Lower leg skin (tissue), 4 donors: ENCODE measurements at regions not wholly inside any gene's neighbourhood (a gene's known extent, or its start where the extent isn't known, plus 50 kb on each side); places are given as distances from the start of the nearest gene placed in this dataset.

Experiments used
- DNase-seq, 2 donors: peaks; one replicate each; pipeline ENCODE4 v3.0.0-alpha.2; 2019; ENCODE audit warnings: low spot score in 2 of 2
- H3K4me3 ChIP-seq: fragments of 200-600 bp; sonication (generic); 2 replicates; pipeline ENCODE4 v1.5.1; 2017; ENCODE audit warnings: mild to moderate bottlenecking, low read depth; ENCODE audit not compliant: poor library complexity, severe bottlenecking
- POLR2A ChIP-seq, 2 donors: fragments of 450-650 bp; IDR thresholded peaks; one replicate each; pipeline ENCODE4 v1.6.1; 2016 to 2017; ENCODE audit warnings: antibody characterized with exemption in 2 of 2, mild to moderate bottlenecking in 1 of 2, moderate library complexity in 1 of 2
- WGBS, 2 donors: methylation state at CpG; one replicate each; pipeline ENCODE4 v1.1.5; 2018; 5-methylcytosine and 5-hydroxymethylcytosine counted together
- intact Hi-C: fragments of 100-400 bp; cut with DNase I; formaldehyde crosslinking; loops from one replicate; pipeline ENCODE4 v1.15.0; 2023; ENCODE audit warnings: low total_unique reads
- TF ChIP-seq, protein P1 (sequence below), 3 donors: fragments of 450-650 bp; IDR thresholded peaks; one replicate each; pipeline ENCODE4 v1.5.1; 2016; ENCODE audit warnings: antibody characterized with exemption in 3 of 3, mild to moderate bottlenecking in 3 of 3, moderate library complexity in 2 of 3

DNA sequence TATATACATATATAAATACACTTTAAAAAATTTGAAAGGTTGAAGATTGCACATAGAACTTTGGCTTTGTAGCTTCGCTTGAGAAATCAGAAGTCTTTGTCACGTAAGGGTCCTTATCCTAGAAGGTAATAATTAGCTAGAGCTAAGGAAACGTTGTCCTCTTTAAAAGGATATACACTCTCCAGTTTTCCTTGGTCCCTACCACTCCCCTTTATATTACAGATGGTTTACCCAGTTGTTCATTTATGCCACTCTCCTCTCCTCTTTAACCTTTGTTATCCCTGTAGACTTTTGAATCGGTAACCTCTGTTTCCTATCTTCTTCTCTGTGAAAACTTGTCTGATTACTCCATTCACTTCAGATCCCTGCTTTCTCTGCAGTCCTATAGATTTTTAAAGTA is 1101.0 kb upstream of the SEMA6A start:
- WGBS, 2 donors: 91% methylated on average over 4 of the region's 4 CpGs
- DNase-seq: no peak
- TF ChIP-seq POLR2A (IDR thresholded peaks at IDR 0.05): no peak
- TF ChIP-seq, protein P1, sequence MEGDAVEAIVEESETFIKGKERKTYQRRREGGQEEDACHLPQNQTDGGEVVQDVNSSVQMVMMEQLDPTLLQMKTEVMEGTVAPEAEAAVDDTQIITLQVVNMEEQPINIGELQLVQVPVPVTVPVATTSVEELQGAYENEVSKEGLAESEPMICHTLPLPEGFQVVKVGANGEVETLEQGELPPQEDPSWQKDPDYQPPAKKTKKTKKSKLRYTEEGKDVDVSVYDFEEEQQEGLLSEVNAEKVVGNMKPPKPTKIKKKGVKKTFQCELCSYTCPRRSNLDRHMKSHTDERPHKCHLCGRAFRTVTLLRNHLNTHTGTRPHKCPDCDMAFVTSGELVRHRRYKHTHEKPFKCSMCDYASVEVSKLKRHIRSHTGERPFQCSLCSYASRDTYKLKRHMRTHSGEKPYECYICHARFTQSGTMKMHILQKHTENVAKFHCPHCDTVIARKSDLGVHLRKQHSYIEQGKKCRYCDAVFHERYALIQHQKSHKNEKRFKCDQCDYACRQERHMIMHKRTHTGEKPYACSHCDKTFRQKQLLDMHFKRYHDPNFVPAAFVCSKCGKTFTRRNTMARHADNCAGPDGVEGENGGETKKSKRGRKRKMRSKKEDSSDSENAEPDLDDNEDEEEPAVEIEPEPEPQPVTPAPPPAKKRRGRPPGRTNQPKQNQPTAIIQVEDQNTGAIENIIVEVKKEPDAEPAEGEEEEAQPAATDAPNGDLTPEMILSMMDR (IDR thresholded peaks at IDR 0.05): no peak

DNA sequence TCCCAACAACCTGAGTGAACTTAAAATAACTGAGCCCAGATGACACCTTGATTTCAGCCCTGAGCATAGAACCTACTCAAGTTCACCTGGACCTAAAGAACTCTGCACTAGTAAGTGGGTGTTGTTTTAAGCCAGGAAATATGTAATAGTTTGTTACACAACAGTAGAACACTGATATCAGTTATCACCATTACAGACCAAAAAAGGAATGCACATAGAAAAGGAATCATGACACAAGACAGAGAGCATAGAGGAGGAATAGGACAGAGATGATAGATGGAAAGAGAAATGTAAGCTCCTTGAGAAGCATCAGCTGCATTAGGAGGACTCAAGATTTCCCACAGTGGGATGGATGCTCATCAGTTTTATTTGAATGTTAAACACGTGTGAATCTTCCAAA is 1096.9 kb upstream of the SEMA6A start:
- H3K4me3 ChIP-seq: no peak overlapping the region
- DNase-seq: no peak
- WGBS, 2 donors: 84 to 90% methylated on average over 1 of the region's 1 CpG
- intact Hi-C loops: no loop called here
- TF ChIP-seq POLR2A (IDR thresholded peaks at IDR 0.05): no peak
- TF ChIP-seq, protein P1 (IDR thresholded peaks at IDR 0.05): no peak

More for the DNA sequence above, 1101.0 kb upstream of the SEMA6A start:
- no peak overlapping the region for H3K4me3 ChIP-seq
- intact Hi-C loops: no loop called here

DNA sequence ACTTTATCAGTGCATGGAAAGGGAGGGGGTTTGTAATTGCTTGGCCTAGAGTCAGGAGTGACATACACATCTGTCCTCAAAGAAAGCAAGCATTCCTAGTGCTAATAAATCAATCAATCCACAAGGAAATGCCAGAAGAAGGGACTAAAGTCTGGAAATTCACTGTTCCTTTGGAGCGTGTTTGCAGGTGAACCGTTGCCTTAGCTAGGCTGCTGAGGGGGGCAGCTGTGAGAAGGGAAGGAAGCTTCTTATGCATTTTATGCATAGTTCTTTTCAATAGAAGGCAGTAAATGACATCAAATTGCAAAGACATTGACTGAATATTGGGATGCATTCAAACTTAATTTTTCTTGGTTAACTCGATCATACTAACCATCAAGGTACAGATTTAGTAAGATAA is 1092.5 kb upstream of the SEMA6A start:
- intact Hi-C loops: no loop called here
- TF ChIP-seq, protein P1 (IDR thresholded peaks at IDR 0.05): no peak
- TF ChIP-seq POLR2A (IDR thresholded peaks at IDR 0.05): no peak
- no peak overlapping the region for H3K4me3 ChIP-seq
- WGBS, 2 donors: 74 to 81% methylated on average over 3 of the region's 3 CpGs
- DNase-seq: no peak

DNA sequence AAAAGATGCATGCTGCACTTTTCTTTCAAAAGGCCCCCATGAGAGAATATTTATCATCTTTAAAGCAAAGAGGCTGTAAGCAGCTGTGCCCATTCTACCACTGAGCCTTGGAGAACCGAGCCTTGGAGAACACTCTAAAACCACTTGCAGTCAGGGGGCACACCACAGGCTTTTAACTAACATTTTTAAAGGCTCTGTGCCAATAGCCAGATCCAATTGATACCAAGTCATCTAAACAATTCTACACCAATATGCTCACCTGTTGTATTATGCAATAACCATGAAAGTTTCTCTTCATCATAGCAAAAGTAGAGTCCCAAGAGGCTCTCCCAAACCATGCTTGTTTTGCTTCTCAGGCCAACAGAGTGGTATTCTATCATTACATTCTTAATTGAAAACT is 1090.5 kb upstream of the SEMA6A start:
- TF ChIP-seq, protein P1 (IDR thresholded peaks at IDR 0.05): no peak
- no peak for TF ChIP-seq POLR2A (IDR thresholded peaks at IDR 0.05)
- DNase-seq: no peak
- H3K4me3 ChIP-seq: no peak overlapping the region
- WGBS, 2 donors: 61 to 75% methylated on average over 1 of the region's 1 CpG
- intact Hi-C loops: no loop called here

DNA sequence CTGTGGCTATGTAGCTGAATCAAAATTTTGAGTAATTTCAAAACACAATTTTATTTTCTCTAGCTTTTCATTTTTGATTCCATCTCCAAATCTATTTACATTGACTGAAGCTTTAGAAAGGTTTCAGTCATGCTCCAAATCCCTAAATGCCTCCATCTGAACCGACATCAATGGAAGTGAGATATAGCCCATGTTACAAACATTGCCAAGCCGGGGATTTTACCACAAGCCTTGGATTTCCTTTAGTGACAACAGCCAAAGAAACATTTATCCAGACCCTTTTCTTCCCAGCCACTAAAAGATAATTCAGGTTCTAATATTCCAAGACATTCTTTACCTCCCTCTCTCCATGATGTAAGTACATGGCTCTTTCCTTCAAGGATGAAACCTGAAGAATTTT is 1087.7 kb upstream of the SEMA6A start:
- 88 to 91% methylated on average over 2 of the region's 2 CpGs for WGBS, 2 donors
- intact Hi-C loops: no loop called here
- no peak for DNase-seq
- H3K4me3 ChIP-seq: no peak overlapping the region
- TF ChIP-seq, protein P1 (IDR thresholded peaks at IDR 0.05): no peak
- TF ChIP-seq POLR2A (IDR thresholded peaks at IDR 0.05): no peak

DNA sequence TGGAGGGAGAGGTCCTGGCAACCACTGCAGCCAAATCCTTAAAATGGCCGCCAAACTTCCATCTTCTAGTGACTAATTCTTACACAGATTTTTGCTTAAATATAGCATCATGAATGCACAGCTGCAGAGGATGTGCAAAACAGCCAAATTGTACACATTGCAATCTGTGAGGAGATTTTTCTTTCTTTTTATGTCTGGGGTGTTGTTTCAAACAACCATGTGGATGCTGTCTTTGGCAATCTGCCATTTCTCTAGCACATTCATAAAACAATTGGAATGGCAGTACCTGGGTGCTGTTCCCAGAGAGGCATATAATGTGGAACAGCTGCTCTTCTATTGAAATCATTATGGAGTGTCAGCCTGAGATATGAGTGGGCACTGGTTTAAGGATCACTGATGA is 1082.9 kb upstream of the SEMA6A start:
- intact Hi-C loops: no loop called here
- TF ChIP-seq, protein P1 (IDR thresholded peaks at IDR 0.05): no peak
- TF ChIP-seq POLR2A (IDR thresholded peaks at IDR 0.05): no peak
- no peak for DNase-seq
- no peak overlapping the region for H3K4me3 ChIP-seq
- 50 to 58% methylated on average over 1 of the region's 1 CpG for WGBS, 2 donors
